Mesendoderm (in vitro differentiated cells): ENCODE measurements at regions not wholly inside any gene's neighbourhood (a gene's known extent, or its start where the extent isn't known, plus 50 kb on each side); places are given as distances from the start of the nearest gene placed in this dataset.

Source experiments
- DNase-seq: peaks from one replicate; pipeline ENCODE4 v3.0.0; 2013
- H2AK5ac ChIP-seq: 2 replicates; pipeline ENCODE4 v1.6.1; 2013; ENCODE audit warnings: low read length, inconsistent platforms
- H2BK120ac ChIP-seq: 2 replicates; pipeline ENCODE4 v1.6.1; 2013; ENCODE audit warnings: low read depth, mild to moderate bottlenecking, low read length, moderate library complexity, mixed read lengths
- H2BK15ac ChIP-seq: replicated peaks from 2 replicates; pipeline ENCODE4 v1.6.1; 2013; ENCODE audit warnings: low read depth, mild to moderate bottlenecking, moderate library complexity
- H2BK5ac ChIP-seq: 2 replicates; pipeline ENCODE4 v1.6.1; 2013; ENCODE audit warnings: low read length, inconsistent platforms
- H3K18ac ChIP-seq: 2 replicates; pipeline ENCODE4 v1.6.1; 2013; ENCODE audit warnings: mild to moderate bottlenecking, low read length, mixed read lengths
- H3K23ac ChIP-seq: one replicate; pipeline ENCODE4 v1.6.1; 2013; ENCODE audit warnings: low read length
- H3K27ac ChIP-seq: 2 replicates; pipeline ENCODE4 v1.5.1; 2013; ENCODE audit warnings: low read depth, mild to moderate bottlenecking, inconsistent platforms, low read length, moderate library complexity
- H3K27me3 ChIP-seq: 2 replicates; pipeline ENCODE4 v1.6.1; 2013; ENCODE audit warnings: low read length, control low read depth, mild to moderate bottlenecking, inconsistent platforms; ENCODE audit not compliant: insufficient read depth, poor library complexity
- H3K36me3 ChIP-seq: 2 replicates; pipeline ENCODE4 v1.6.1; 2013; ENCODE audit warnings: low read length, inconsistent platforms; ENCODE audit not compliant: control insufficient read depth, insufficient read depth
- H3K4ac ChIP-seq: one replicate; pipeline ENCODE4 v1.6.1; 2013; ENCODE audit warnings: low read depth, mild to moderate bottlenecking, low read length, moderate library complexity
- H3K4me1 ChIP-seq: 2 replicates; pipeline ENCODE4 v1.6.1; 2013; ENCODE audit warnings: low read depth, low read length, inconsistent platforms; ENCODE audit not compliant: control insufficient read depth
- H3K4me2 ChIP-seq: 2 replicates; pipeline ENCODE4 v1.6.1; 2013; ENCODE audit warnings: low read length
- H3K4me3 ChIP-seq: 2 replicates; pipeline ENCODE4 v1.5.1; 2013; ENCODE audit warnings: mild to moderate bottlenecking, low read length
- H3K56ac ChIP-seq: one replicate; pipeline ENCODE4 v1.6.1; 2013; ENCODE audit warnings: low read length
- H3K79me1 ChIP-seq: 2 replicates; pipeline ENCODE4 v1.6.1; 2013; ENCODE audit warnings: low read length, inconsistent platforms
- H3K79me2 ChIP-seq: 2 replicates; pipeline ENCODE4 v1.6.1; 2013; ENCODE audit warnings: mild to moderate bottlenecking, low read length; ENCODE audit not compliant: control insufficient read depth, insufficient read depth
- H3K9ac ChIP-seq: 2 replicates; pipeline ENCODE4 v1.6.1; 2013; ENCODE audit warnings: low read length, inconsistent platforms
- H4K5ac ChIP-seq: one replicate; pipeline ENCODE4 v1.6.1; 2013; ENCODE audit warnings: low read length
- H4K8ac ChIP-seq: one replicate; pipeline ENCODE4 v1.6.1; 2013; ENCODE audit warnings: low read depth, mild to moderate bottlenecking, control low read depth, low read length, moderate library complexity
- WGBS: extraction: QIAGEN DNeasy Blood & Tissue Kit; methylation state at CpG from one replicate; pipeline ENCODE4 v1.1.7; 2013; ENCODE audit warnings: low lambda C conversion rate, missing lambda C conversion rate; ENCODE audit not compliant: insufficient coverage; ENCODE audit errors: extremely low coverage; 5-methylcytosine and 5-hydroxymethylcytosine counted together

DNA sequence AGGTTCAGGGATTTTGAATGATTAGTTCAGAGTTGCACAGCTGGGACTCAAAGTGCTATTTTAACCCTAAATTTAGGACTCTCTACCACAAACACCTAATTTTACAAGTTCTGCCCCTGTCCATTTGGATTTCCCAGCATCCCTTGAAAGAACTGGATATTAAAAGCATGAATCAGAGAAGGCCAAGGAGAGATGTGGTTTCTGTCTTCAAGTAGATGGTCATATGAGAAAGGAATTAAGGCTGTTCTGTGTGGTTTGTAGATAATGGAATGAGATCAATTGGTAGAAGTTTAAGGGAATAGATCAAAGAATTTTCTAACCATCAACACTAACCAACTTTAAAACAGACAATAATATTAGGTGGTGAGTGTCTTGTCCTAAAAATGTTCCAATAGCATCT is 106.4 kb upstream of the TENM4 start:
- H3K4ac ChIP-seq, result no peak overlapping the region
- H3K4me3 ChIP-seq, result no peak overlapping the region
- H2BK15ac ChIP-seq, result no peak overlapping the region
- no peaks in the 10 kb centered on the region for H3K4me1 ChIP-seq
- H3K79me2 ChIP-seq, result no peaks in the 10 kb centered on the region
- H3K27me3 ChIP-seq, result peaks cover 2% of the 10 kb centered on the region
- no peak overlapping the region for H2AK5ac ChIP-seq
- H3K79me1 ChIP-seq, result no peaks in the 10 kb centered on the region
- H3K56ac ChIP-seq, result no peak overlapping the region
- H3K23ac ChIP-seq, result no peak overlapping the region
- no peak overlapping the region for H3K9ac ChIP-seq
- DNase-seq, result no peak
- H3K18ac ChIP-seq, result no peak overlapping the region
- H3K27ac ChIP-seq, result no peak overlapping the region
- H3K4me2 ChIP-seq, result no peak overlapping the region
- no peak overlapping the region for H2BK5ac ChIP-seq
- no peaks in the 10 kb centered on the region for H3K36me3 ChIP-seq
- no peak overlapping the region for H4K5ac ChIP-seq
- no peak overlapping the region for H2BK120ac ChIP-seq
- no peak overlapping the region for H4K8ac ChIP-seq

DNA sequence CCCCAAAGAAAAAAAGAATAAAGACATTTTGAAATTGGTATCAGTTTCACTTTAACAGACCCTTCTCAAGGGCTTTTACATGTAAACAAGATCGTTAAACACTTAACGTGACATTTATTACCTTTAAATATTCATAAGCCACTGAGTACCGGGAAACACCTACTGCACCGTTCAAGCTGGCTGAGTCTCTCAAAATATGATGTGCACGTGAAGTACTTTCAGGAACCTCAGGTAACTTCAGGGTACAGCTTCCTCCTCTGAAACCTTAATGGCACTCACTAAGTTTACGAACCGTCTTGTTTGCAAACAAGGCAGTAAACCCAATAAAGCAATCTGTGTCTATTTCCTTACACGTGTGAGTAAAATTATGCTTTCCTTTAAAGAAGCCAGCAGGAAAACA is 105.5 kb upstream of the TENM4 start:
- Histone ChIP-seq H3K4me1 (no peaks in the 10 kb centered on the region), H2AK5ac (no peak overlapping the region), H3K27ac (no peak overlapping the region), H3K27me3 (peaks cover 2% of the 10 kb centered on the region), H3K9ac (no peak overlapping the region), H2BK120ac (no peak overlapping the region), H3K79me2 (no peaks in the 10 kb centered on the region), H3K36me3 (no peaks in the 10 kb centered on the region), H3K18ac (no peak overlapping the region), H4K8ac (no peak overlapping the region), H3K23ac (no peak overlapping the region), H3K79me1 (no peaks in the 10 kb centered on the region), H2BK5ac (no peak overlapping the region), H3K4ac (no peak overlapping the region), H3K56ac (no peak overlapping the region), H3K4me3 (no peak overlapping the region), H4K5ac (no peak overlapping the region), H2BK15ac (no peak overlapping the region), H3K4me2 (no peak overlapping the region)
- WGBS, result no CpG with 5 or more reads among the region's 8 CpGs
- DNase-seq, result no peak

DNA sequence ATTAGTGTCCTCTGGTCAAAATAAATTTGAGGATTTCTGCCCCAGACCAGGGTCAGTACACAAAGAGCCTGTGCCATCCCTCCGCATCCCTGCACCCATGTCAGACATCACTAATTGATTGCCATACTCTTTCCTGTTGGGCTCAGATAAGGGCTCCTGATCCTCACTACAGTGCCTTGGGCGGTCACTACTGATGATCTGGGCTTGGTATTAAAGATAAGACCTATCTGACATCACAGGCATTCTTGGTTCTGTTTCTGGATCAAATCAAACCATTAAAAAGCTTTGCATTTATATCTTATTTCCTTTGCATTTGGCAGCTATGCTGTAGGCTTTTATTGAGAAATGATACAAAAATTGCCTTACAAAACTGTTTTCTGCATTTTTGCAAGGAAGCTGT is 103.5 kb upstream of the TENM4 start:
- no peak overlapping the region for H2BK5ac ChIP-seq

DNA sequence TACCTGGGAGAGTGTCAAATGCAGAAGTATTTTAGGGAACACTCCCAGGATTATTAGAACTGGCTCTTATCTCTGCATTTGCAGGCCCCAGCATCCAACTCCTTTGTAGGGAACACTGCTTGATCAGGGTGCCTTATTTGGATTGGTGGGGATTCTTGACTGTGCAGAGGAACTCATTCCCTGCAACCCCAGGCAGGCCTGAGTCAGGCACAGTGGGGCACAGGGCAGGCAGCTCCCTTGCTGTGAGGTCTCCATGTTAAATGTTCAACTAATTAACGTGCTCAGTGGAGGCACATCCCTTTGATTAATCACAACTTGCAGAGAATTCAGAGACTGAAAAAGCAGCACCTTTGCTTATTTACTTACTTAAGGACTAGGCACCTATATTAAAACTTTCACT is 102.3 kb upstream of the TENM4 start:
- WGBS, result no CpG with 5 or more reads among the region's 1 CpG

More for the DNA sequence above, 103.5 kb upstream of the TENM4 start:
- no peak overlapping the region for H2BK120ac ChIP-seq
- H3K56ac ChIP-seq, result no peak overlapping the region
- H3K23ac ChIP-seq, result no peak overlapping the region
- no CpG with 5 or more reads among the region's 2 CpGs for WGBS
- H3K18ac ChIP-seq, result no peak overlapping the region
- H3K79me2 ChIP-seq, result no peaks in the 10 kb centered on the region
- no peak overlapping the region for H3K4me3 ChIP-seq
- no peak overlapping the region for H3K9ac ChIP-seq
- H3K79me1 ChIP-seq, result no peaks in the 10 kb centered on the region
- H3K27ac ChIP-seq, result no peak overlapping the region
- H4K5ac ChIP-seq, result no peak overlapping the region
- H3K27me3 ChIP-seq, result peaks cover 2% of the 10 kb centered on the region
- H2AK5ac ChIP-seq, result no peak overlapping the region
- H3K4me2 ChIP-seq, result no peak overlapping the region
- H2BK15ac ChIP-seq, result no peak overlapping the region
- H3K36me3 ChIP-seq, result no peaks in the 10 kb centered on the region
- no peak overlapping the region for H3K4ac ChIP-seq
- H3K4me1 ChIP-seq, result no peaks in the 10 kb centered on the region
- no peak overlapping the region for H4K8ac ChIP-seq
- peak; percentile 48 for DNase-seq

DNA sequence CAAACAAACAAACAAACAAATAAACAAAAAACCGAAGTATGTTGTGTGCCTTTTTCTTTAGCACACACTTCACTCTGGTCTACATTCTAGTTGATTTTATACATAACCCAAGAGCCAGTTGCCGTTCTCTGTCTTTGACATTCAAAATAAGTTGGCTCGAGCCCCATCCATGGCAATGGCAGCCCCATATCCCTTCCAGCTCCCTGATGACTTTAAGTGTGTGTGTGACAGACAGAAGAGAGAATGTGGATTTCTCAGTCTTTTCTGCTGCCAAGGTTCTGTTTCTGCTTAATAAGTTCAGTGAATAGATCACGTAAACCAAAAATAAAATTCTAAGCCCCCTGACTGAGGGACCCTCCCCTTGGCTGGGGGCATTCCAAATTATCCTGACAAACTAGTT is 100.6 kb upstream of the TENM4 start:
- H2AK5ac ChIP-seq, result no peak overlapping the region
- no peak overlapping the region for H3K9ac ChIP-seq
- H3K27ac ChIP-seq, result no peak overlapping the region
- H2BK120ac ChIP-seq, result no peak overlapping the region
- no peak overlapping the region for H4K5ac ChIP-seq
- no peaks in the 10 kb centered on the region for H3K4me1 ChIP-seq
- no CpG with 5 or more reads among the region's 4 CpGs for WGBS
- H2BK15ac ChIP-seq, result no peak overlapping the region
- H3K4me2 ChIP-seq, result no peak overlapping the region
- no peak overlapping the region for H3K18ac ChIP-seq
- H3K79me2 ChIP-seq, result no peaks in the 10 kb centered on the region
- no peak overlapping the region for H3K23ac ChIP-seq
- no peaks in the 10 kb centered on the region for H3K36me3 ChIP-seq
- H3K79me1 ChIP-seq, result no peaks in the 10 kb centered on the region
- H2BK5ac ChIP-seq, result no peak overlapping the region
- peaks cover 1% of the 10 kb centered on the region for H3K27me3 ChIP-seq
- H4K8ac ChIP-seq, result no peak overlapping the region
- DNase-seq, result no peak
- no peak overlapping the region for H3K4me3 ChIP-seq
- H3K4ac ChIP-seq, result no peak overlapping the region
- no peak overlapping the region for H3K56ac ChIP-seq

More for the DNA sequence above, 102.3 kb upstream of the TENM4 start:
- Histone ChIP-seq H3K9ac (no peak overlapping the region), H3K79me1 (no peaks in the 10 kb centered on the region), H3K27me3 (peaks cover 2% of the 10 kb centered on the region), H2BK120ac (no peak overlapping the region), H4K8ac (no peak overlapping the region), H3K79me2 (no peaks in the 10 kb centered on the region), H3K18ac (no peak overlapping the region), H2BK15ac (no peak overlapping the region), H3K23ac (no peak overlapping the region), H2AK5ac (no peak overlapping the region), H2BK5ac (no peak overlapping the region), H3K36me3 (no peaks in the 10 kb centered on the region), H3K27ac (no peak overlapping the region), H3K4ac (no peak overlapping the region), H3K4me1 (no peaks in the 10 kb centered on the region), H3K4me3 (no peak overlapping the region), H4K5ac (no peak overlapping the region), H3K56ac (no peak overlapping the region), H3K4me2 (no peak overlapping the region)
- no peak for DNase-seq

DNA sequence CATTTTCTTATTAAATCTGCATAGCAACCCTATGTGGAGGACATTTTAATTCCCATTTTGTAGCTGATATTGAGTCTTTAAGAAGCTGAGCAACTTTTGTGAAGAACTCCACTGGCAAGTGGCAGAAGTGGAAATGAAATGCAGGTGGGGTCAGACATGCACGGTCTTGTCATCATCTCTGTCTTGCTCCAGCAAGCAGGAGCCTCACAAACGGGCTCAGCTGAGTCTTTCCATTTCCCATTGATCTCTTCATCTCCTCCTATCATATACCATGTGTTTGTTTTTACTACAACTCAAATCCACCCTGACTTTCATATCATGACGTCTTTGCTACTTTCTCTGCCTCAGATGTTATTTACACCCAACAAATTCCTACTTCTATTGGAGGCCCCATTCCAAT is 97.9 kb upstream of the TENM4 start:
- no peak overlapping the region for H2BK15ac ChIP-seq
- H3K79me1 ChIP-seq, result no peaks in the 10 kb centered on the region
- no peak overlapping the region for H4K8ac ChIP-seq
- H3K4ac ChIP-seq, result no peak overlapping the region
- no peaks in the 10 kb centered on the region for H3K4me1 ChIP-seq
- no peak overlapping the region for H3K4me3 ChIP-seq
- no peak overlapping the region for H3K9ac ChIP-seq
- no peak overlapping the region for H2BK120ac ChIP-seq
- no peak overlapping the region for H2AK5ac ChIP-seq
- WGBS, result no CpG with 5 or more reads among the region's 3 CpGs
- H3K27me3 ChIP-seq, result no peaks in the 10 kb centered on the region
- H2BK5ac ChIP-seq, result no peak overlapping the region
- H3K27ac ChIP-seq, result no peak overlapping the region
- no peak overlapping the region for H3K18ac ChIP-seq
- no peak overlapping the region for H3K4me2 ChIP-seq
- H3K79me2 ChIP-seq, result no peaks in the 10 kb centered on the region
- no peaks in the 10 kb centered on the region for H3K36me3 ChIP-seq
- H3K23ac ChIP-seq, result no peak overlapping the region
- DNase-seq, result no peak
- H3K56ac ChIP-seq, result no peak overlapping the region
- H4K5ac ChIP-seq, result no peak overlapping the region
